Uterus (tissue), 2 donors: ENCODE measurements at regions not wholly inside any gene's neighbourhood (a gene's known extent, or its start where the extent isn't known, plus 50 kb on each side); places are given as distances from the start of the nearest gene placed in this dataset.

Experiments
- CTCF ChIP-seq, 4 experiments: fragments of 200-600 bp in 2 of 4; fragments of 450-650 bp in 2 of 4; sonication (generic) in 2 of 4; IDR thresholded peaks; one replicate each; pipeline ENCODE4 v1.5.1; 2016 to 2019; ENCODE audit warnings: antibody characterized with exemption in 4 of 4, mild to moderate bottlenecking in 2 of 4, moderate library complexity in 1 of 4
- POLR2A ChIP-seq, 2 donors: fragments of 450-650 bp; IDR thresholded peaks; one replicate each; pipeline ENCODE4 v1.6.1; 2016; ENCODE audit warnings: antibody characterized with exemption in 2 of 2, mild to moderate bottlenecking in 1 of 2, moderate library complexity in 1 of 2

GRCh38 chr3:187447737-187448136 lies 79.6 kb downstream of the RTP4 start:
- no peak for TF ChIP-seq POLR2A (IDR thresholded peaks at IDR 0.05)
- no peak for TF ChIP-seq CTCF (IDR thresholded peaks at IDR 0.05)
